A673 (cell line): ENCODE measurements at regions not wholly inside any gene's neighbourhood (a gene's known extent, or its start where the extent isn't known, plus 50 kb on each side); places are given as distances from the start of the nearest gene placed in this dataset.

Experiments used
- CTCF ChIP-seq: fragments of 300-800, 200-600 bp; sonication (generic); conservative IDR thresholded peaks from 2 replicates; pipeline ENCODE4 v1.5.1; 2017; ENCODE audit warnings: low read depth, mild to moderate bottlenecking, antibody characterized with exemption, low read length, moderate library complexity, mixed read lengths
- EZH2 ChIP-seq: fragments of 200-600 bp; sonication (generic); IDR thresholded peaks from 2 replicates; pipeline ENCODE4 v1.6.1; 2017; ENCODE audit warnings: borderline replicate concordance, low read depth, mild to moderate bottlenecking, mixed read lengths, antibody characterized with exemption, low read length; ENCODE audit not compliant: poor library complexity, severe bottlenecking

GRCh38 chr20:22430746-22431168, 153.6 kb downstream of the FOXA2 start:
- no peak for TF ChIP-seq CTCF
- TF ChIP-seq EZH2 = no peak
